Muscle of leg (tissue), 3 donors: ENCODE measurements at regions not wholly inside any gene's neighbourhood (a gene's known extent, or its start where the extent isn't known, plus 50 kb on each side); places are given as distances from the start of the nearest gene placed in this dataset.
"Not testable (repeated sequence)": the region's sequence is repeated elsewhere in the genome, so short reads cannot be mapped to it uniquely, and the experiment has no call there.

Experiments used
- DNase-seq: peaks from one replicate; pipeline ENCODE4 v3.0.0; 2013
- H3K27ac ChIP-seq: one replicate; pipeline ENCODE4 v1.5.1; 2013; ENCODE audit warnings: mild to moderate bottlenecking, low read length, control low read depth
- H3K27me3 ChIP-seq: one replicate; pipeline ENCODE4 v1.6.1; 2013; ENCODE audit warnings: low read length; ENCODE audit not compliant: control insufficient read depth, insufficient read depth
- H3K36me3 ChIP-seq: one replicate; pipeline ENCODE4 v1.6.1; 2013; ENCODE audit warnings: low read length; ENCODE audit not compliant: control insufficient read depth, insufficient read depth
- H3K4me1 ChIP-seq: one replicate; pipeline ENCODE4 v1.6.1; 2013; ENCODE audit warnings: low read length; ENCODE audit not compliant: control insufficient read depth, insufficient read depth
- H3K4me3 ChIP-seq: one replicate; pipeline ENCODE4 v1.5.1; 2013; ENCODE audit warnings: low read length, control low read depth
- H3K9me3 ChIP-seq: replicated peaks from 2 replicates; pipeline ENCODE4 v1.6.1; 2013; ENCODE audit warnings: low read depth, low read length; ENCODE audit not compliant: control insufficient read depth
- WGBS: methylation state at CpG from one replicate; pipeline ENCODE4 v1.1.5; 2013; ENCODE audit warnings: missing lambda C conversion rate; ENCODE audit not compliant: insufficient coverage; 5-methylcytosine and 5-hydroxymethylcytosine counted together

GRCh38 chr2:138066139-138066806, 102.0 kb downstream of the HNMT start:
- Histone ChIP-seq H3K4me3 (no peak overlapping the region), H3K27me3 (no peaks in the 10 kb centered on the region), H3K9me3 (no peaks in the 10 kb centered on the region), H3K36me3 (no peaks in the 10 kb centered on the region), H3K4me1 (no peaks in the 10 kb centered on the region), H3K27ac (no peak overlapping the region)
- no peak for DNase-seq
- WGBS: 100% methylated on average over 1 of the region's 3 CpGs

- WGBS: no CpG with 5 or more reads among the region's 1 CpG
- Histone ChIP-seq H3K4me1 (no peaks in the 10 kb centered on the region), H3K9me3 (no peaks in the 10 kb centered on the region), H3K4me3 (no peak overlapping the region), H3K36me3 (no peaks in the 10 kb centered on the region), H3K27me3 (no peaks in the 10 kb centered on the region), H3K27ac (no peak overlapping the region)
- no peak for DNase-seq
Observed at GRCh38 chr2:138066841-138067240, 102.6 kb downstream of the HNMT start.

- WGBS: no CpG with 5 or more reads among the region's 2 CpGs
- DNase-seq, H3K27ac ChIP-seq, H3K4me1 ChIP-seq, H3K4me3 ChIP-seq, H3K27me3 ChIP-seq, H3K36me3 ChIP-seq, H3K9me3 ChIP-seq: not testable (repeated sequence)
Observed at GRCh38 chr2:138068669-138069068, 104.4 kb downstream of the HNMT start.

GRCh38 chr2:138071042-138071719, 106.9 kb downstream of the HNMT start:
- not testable (repeated sequence) for H3K4me1 ChIP-seq, H3K27ac ChIP-seq, DNase-seq, H3K4me3 ChIP-seq, H3K27me3 ChIP-seq, H3K36me3 ChIP-seq, H3K9me3 ChIP-seq
- 88% methylated on average over 3 of the region's 7 CpGs for WGBS

- Histone ChIP-seq H3K4me3 (no peak overlapping the region), H3K4me1 (no peaks in the 10 kb centered on the region), H3K27me3 (no peaks in the 10 kb centered on the region), H3K9me3 (no peaks in the 10 kb centered on the region), H3K27ac (no peak overlapping the region), H3K36me3 (no peaks in the 10 kb centered on the region)
- 68% methylated on average over 5 of the region's 7 CpGs for WGBS
- no peak for DNase-seq
Observed at GRCh38 chr2:138071720-138072719, 107.7 kb downstream of the HNMT start.

GRCh38 chr2:138078153-138078552, 113.9 kb downstream of the HNMT start:
- Histone ChIP-seq H3K9me3 (no peaks in the 10 kb centered on the region), H3K27ac (no peak overlapping the region), H3K27me3 (no peaks in the 10 kb centered on the region), H3K4me3 (no peak overlapping the region), H3K36me3 (no peaks in the 10 kb centered on the region), H3K4me1 (no peaks in the 10 kb centered on the region)
- no CpG with 5 or more reads among the region's 3 CpGs for WGBS
- peak; percentile 40 for DNase-seq

GRCh38 chr2:138079976-138080375, 115.7 kb downstream of the HNMT start:
- no peak for DNase-seq
- Histone ChIP-seq H3K4me1 (no peaks in the 10 kb centered on the region), H3K36me3 (no peaks in the 10 kb centered on the region), H3K27ac (no peak overlapping the region), H3K27me3 (no peaks in the 10 kb centered on the region), H3K4me3 (no peak overlapping the region), H3K9me3 (peaks cover 1% of the 10 kb centered on the region)
- WGBS: no CpG with 5 or more reads among the region's 2 CpGs

GRCh38 chr2:138081225-138082073, 117.2 kb downstream of the HNMT start:
- Histone ChIP-seq H3K4me3 (no peak overlapping the region), H3K27me3 (no peaks in the 10 kb centered on the region), H3K27ac (no peak overlapping the region), H3K4me1 (no peaks in the 10 kb centered on the region), H3K36me3 (no peaks in the 10 kb centered on the region), H3K9me3 (peaks cover 2% of the 10 kb centered on the region)
- no CpG with 5 or more reads among the region's 8 CpGs for WGBS
- no peak for DNase-seq

- H3K27ac ChIP-seq: no peak overlapping the region
- no peak overlapping the region for H3K4me3 ChIP-seq
- DNase-seq: no peak
- no peaks in the 10 kb centered on the region for H3K36me3 ChIP-seq
- no CpG with 5 or more reads among the region's 1 CpG for WGBS
- H3K9me3 ChIP-seq: peaks cover 2% of the 10 kb centered on the region
- no peaks in the 10 kb centered on the region for H3K27me3 ChIP-seq
- H3K4me1 ChIP-seq: peaks cover 5% of the 10 kb centered on the region
Observed at GRCh38 chr2:138084206-138084605, 119.9 kb downstream of the HNMT start.
